T-helper 22 cell (primary cell): ENCODE measurements at regions not wholly inside any gene's neighbourhood (a gene's known extent, or its start where the extent isn't known, plus 50 kb on each side); places are given as distances from the start of the nearest gene placed in this dataset.

Experiments used
- DNase-seq: peaks from one replicate; pipeline ENCODE4 v3.0.0-alpha.2; 2020; ENCODE audit warnings: low read depth

DNA sequence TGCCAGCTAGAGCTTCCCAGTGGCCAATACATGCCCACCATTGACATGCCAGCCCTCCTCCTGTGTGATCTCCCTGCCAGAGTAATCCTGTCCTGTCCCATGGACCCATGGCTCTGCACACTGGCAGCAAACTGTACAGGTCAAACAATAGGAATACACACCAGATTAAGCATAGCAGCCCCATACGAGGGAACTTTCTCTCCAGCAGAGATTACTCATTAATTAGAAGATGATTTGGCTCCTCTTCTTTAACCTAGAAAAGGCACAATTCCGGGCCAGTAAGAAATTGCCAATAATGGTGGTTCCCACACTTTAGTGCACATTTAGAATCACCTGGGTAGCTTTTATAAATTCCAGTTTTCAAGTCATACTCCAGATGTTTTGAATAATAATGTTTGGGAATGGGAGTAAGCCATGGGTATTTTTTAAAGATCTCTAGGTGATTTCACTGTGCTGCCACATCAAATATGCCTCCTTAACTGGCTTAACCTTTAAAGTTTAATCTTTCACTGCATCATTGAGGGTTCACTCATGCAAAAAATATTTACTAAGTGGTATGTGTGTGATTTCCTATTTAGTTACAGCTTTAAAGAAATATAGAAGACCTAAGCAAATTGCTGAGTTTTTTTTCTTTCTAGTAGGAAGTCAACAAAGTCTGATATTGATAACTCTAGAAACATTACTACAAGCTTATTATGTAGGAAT lies 277.6 kb upstream of the NWD2 start:
- DNase-seq = no peak

DNA sequence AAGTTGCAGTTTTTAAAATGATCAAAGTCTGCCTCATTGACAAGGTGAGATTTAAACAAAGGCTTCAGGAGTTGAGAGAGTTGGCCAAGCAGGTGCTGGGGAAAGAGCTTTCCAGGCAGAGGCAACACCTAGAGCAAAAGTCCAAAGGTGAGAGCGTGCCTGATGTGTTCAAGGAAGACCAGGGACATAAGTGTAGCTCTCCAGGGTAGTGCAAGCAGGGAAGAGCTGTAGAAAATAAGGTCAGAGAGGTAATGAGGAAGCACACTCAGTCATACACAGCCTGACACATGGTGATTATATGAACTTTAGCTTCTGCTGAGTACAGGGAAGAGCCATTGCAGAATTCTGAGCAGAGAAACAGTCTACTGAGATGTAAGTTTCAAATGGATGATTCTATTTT lies 265.0 kb upstream of the NWD2 start:
- no peak for DNase-seq

DNA sequence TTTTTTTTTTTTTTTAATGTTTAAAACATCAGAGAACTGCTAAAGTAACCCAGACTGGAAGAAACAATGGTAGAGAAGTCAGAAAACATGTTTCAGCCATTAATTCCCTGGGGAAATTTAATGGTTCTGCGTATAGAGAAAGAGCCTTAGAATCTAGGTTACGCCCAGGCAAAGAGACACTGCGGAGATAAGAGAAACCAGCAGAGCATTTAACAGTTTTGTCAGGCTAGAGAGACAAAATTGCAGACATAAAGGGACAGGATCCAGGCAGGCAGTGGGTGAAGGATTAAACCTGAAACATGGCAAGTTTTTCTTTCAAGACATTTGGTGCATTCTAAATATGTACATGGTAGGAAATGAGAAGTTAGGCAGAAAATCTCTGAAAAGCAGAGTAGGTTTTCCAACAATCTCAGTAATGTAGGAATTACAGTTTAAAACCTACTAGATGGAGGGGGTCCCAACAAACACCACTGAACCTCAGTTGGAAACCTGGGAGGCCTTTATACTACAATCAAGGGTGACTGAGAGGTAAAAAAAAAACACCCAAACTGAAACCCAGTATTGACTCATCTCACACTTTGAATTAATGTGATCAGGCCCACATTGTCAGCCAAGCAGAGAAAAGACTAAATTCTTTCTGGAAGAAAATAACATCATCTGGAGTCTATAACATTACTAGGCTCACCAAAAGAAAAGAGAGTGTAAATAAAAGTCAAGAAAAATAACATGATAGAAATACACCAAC lies 254.2 kb upstream of the NWD2 start:
- DNase-seq = no peak

DNA sequence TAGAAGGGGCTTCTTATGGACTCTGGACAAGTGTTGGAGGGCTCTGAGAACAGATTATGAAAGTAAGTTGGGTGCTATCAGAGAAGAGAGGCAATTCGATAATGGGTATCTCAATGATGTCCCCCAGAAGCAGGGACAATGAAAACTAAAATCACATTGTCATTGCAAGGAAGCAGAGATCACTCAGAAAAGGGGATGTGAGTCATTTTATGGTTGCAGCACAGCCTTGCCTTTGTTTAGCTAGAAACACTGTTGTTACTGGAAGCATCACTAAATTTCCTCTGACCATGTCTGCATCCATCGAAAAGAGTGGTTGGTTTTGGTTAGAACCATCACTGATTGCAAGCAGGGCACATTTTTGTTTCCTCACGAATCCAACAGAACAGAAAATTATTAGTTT lies 246.8 kb upstream of the NWD2 start:
- no peak for DNase-seq

DNA sequence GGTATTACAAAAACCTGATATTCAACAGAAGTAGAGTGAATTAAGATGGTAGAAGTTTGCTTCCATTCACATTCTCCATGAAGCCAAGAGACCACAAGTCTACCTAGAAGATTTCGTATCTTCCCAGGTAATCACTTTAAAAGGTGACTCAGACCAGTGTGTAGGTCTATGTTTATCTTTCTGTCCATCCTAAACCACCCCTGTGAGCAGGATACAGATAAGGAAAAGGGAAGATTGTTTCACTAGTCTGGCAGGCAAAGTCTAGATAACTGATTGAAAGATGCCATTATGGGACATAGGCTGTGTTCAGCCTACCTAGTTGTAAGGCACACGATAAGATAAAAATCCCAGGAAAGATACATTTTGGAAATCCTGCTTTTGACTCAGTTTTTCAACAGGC lies 244.3 kb upstream of the NWD2 start:
- DNase-seq = no peak

DNA sequence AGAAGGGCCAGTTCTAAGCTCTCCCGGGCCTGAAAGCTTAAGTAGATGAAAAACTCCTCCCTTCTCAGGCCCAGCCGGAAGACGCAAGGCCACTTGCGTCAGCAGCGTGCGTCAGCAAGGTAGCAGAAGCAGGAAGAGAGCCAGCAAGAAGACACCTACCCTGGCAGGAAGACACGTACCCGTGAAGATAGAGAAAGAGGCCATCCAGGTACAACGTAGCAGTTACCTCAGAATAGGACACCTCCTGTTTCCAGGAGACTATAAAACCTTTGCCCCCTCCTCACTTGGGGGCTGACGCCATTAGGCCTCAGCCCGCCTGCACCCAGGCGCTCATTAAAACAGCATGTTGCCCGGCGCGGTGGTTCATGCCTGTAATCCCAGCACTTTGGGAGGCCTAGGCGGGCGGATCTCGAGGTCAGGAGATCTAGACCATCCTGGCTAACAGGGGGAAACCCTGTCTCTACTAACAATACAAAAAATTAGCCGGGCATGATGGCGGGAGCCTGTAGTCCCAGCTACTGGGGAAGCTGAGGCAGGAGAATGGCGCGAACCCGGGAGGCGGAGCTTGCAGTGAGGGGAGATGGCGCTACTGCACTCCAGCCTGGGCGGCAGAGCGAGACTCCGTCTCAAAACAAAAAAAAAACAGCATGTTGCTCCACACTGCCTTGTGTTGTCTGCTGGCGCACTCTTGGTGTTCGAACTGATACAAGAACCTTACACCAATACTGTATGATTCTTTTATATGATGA lies 242.7 kb upstream of the NWD2 start:
- DNase-seq = no peak

DNA sequence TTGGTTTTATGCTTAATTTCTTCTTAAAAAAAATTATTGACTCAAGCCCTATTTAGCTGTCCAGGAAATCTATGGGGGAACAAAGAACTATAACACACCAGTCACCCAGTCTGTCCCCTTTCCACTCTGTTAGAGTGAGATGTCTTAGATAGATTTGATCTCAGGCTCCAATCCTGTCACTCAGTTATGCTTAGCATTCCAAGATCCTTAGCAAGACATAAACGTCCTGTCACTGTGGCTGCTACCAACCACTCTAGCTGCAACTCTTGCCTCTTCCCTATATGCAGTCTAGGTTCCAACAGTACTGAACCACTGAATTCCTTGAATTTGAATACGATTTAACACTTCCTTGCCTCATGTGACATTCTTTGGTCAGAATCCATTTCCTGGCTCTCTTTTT lies 241.9 kb upstream of the NWD2 start:
- DNase-seq = no peak

DNA sequence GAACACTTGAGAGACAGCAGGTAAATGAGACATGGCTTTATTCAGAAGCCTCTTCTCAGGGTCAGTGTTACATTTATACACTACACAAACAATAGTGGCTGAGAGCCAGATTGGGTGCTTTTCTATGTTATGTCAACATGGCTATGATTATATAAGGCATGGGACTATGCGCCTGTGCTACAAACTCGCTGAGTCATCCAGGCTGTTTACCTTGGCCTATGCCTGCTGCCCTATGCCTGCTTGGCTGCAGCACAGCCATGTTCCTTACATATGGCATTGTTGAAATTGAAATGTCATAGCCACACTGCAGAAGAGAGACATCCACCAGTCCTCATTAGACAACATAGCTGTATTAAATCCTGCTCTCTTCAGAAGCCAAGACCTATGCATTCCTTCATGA lies 236.3 kb upstream of the NWD2 start:
- no peak for DNase-seq

DNA sequence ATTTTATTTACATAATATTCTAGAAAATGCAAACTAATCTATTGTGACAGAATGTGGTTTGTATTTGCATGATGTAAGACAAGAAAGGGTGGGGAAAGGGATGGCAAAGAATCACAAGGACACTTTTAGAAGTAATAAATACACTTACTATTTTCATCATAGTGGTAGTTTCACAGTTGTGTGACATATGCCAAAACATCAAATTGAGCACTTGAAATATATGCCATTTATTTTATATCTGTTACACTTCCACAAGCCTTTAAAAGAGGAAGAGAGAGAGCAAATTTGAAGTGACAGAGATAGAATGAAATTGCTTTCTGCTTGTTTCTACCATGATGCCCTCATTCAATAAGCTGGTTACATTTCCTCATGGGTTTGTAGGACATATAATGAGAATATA lies 230.0 kb upstream of the NWD2 start:
- no peak for DNase-seq

DNA sequence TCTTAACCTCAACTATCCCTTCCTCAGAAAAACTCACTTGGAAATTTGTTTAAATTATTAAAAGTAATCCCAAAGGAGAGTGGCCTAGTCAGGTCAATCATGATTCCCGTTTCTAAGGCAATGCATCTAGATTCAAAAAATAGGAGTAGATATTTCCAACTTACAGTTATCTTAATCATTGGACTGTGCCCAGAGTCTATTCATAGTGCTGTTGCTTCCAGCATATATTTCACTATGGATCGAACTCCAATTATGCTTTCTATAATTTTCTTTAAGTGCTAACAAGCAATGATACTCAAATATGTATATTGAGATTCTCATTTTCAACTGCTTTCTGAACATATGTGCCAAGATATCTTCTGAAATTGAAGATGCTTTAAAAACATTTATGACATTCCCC lies 229.2 kb upstream of the NWD2 start:
- no peak for DNase-seq

DNA sequence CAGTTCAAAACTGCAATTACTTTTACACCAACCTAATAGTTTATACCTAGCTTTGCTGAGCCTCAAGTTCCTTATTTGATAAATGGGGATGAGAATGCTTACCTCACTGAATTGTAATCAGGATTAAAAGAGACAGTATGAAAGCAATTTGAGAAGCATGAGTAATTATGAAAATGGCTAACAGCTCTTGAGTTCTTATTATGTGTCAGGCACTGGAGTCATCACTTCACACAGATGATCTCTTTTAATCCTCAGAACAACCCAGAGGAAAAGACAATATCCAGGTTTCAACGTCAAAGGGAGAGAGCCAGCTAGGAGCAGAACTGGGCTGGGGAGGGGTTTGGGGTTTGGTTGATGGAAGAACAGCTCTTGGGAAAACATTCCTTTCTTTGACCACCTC lies 221.0 kb upstream of the NWD2 start:
- no peak for DNase-seq

DNA sequence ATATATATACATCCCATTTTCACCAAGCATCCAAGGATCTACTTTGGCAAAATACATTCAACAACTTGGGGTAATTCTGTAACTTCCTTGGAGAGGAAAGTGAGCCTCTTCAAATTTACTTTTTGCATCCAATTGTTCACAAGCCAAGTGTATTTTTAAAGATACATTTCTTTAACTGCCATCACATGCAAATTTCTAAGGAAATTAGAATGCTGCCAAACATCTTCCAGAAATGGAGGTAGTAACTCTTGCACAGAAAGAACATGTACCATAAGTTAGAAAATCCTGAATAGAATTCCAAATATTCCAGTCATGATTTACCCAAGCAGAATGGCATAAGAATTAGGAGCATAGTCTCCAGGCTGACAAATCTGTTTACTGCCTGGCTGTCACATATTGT lies 220.5 kb upstream of the NWD2 start:
- no peak for DNase-seq

DNA sequence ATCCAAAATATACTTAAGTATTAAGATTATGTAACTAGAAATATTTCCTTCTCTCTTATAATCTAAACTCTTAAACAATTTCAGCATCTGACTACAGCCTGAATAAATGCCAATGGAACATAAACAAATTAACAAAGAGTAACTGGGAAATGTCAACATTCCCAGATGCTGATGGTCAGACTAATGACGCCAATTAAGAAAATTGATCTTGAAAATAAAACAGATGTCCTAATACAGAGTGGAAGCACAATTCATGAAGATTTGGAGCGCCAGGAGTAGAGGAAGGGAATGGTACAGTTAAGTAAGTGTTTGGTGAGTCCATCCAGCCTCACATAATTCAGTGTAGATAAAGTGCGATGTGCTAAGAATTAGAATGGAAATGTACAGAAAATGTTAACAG lies 203.7 kb upstream of the NWD2 start:
- no peak for DNase-seq

DNA sequence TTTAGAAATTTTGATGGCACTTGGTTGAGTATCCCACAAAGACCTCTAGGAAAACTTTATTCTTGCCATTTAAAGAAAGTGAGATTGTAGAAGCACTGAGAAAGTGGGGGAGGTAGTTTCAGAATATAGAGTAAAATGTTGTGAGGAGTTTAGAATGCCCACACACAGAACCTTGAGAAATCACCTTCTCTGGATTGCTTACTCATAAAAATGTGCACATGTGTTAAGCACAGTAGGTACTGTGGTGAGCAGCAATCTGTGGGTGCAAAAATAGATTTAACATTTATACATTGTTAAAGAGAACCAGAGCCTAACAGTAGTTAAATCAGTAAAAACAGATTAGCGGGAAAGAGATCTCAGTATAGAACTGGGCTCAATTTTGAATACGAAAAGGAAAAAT lies 201.2 kb upstream of the NWD2 start:
- no peak for DNase-seq

DNA sequence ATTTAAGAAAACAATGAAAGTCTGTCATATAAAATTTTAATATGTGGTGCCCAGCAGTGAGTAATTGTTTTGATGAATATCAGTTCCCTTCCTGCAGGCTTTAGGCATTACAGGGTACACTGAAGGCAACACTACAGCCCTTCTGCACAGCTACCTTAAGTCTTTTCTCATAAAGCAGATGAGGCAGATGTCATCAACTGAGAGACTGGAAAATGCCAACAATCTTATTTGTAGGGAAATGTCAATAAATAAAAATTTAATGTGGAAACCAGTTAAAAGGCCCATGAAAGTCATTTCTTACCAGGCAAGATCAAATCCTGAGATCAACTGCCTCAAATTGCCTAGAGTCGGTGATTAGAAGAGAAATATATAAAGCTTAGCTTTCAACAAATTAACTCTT lies 193.4 kb upstream of the NWD2 start:
- DNase-seq = no peak

DNA sequence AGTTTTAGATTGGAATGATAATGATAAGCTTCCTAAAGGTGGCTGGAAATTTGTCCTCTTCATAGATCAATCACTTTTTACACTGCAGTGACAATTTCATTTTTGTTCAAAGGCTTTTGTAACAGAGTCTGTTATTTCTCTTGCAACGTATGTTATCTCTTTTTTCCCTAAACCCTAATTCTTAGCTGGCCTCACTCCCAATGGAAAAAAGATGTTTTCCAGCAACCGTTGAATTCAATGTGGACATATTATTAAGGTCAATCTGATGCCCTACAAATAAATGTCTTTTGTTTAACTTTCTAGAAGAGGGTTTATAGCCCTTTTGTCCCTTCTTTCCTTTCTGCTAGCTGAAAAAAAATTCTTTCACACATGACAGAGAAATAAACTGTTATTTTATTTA lies 192.7 kb upstream of the NWD2 start:
- DNase-seq = no peak

DNA sequence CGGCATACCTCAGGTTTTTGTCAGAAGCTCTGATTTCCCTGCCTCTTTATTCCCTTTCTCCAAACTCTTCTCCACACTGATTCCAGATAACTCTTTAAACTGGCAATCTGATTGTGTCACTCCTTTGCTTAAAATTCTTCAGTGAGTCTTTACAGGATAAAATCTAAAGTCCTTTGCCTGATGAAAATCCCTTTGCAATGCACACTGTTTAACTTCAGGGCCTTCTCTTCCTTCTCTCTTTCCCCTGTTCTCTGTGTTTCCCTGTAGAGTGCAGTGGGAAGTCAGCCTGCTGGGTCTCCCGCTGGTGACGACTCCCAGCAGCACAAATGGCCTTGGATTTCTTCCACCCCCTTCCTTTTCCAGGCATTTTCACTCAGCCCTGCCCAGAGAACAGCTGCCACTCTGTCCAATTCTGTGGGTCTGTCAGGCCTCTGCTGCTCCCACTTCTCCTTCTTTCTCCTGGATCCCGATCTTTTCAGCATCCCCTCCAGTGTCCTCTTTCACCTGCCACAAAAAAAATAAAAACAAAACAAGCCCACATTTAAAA lies 189.9 kb upstream of the NWD2 start:
- no peak for DNase-seq

DNA sequence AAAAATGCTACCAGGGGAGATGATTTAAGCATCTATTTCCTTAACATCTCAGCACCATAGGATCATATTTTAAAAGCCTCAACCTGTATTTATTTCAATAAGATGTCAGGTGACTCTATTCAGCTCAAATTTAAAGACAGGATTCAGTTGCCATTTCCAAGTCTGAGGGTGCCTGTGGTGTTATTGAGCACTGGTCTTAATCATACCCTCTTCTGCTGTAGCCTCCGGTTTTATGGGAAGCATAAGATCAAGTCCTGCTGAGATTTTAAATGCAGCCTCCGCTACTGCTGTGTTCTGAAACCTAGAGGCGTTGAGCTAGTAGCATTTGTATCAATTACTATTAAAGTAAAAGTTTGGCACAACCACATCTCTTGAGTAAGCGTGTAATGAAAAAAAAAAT lies 185.7 kb upstream of the NWD2 start:
- DNase-seq = no peak

DNA sequence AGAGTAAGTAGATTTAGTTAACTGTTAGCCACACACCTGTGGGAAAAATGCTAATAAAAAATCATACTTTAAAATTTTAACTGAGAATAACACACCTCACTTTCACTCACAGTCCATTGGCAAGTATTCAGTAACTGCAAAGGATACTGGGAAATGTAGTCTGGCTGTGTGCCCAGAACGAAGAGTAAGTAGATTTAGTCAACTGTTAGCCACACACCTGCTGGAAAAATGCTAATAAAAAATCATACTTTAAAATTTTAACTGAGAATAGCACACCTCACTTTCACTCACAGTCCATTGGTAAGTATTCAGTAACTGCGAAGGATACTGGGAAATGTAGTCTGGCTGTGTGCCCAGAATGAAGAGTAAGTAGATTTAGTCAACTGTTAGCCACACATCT lies 178.4 kb upstream of the NWD2 start:
- DNase-seq = no peak

DNA sequence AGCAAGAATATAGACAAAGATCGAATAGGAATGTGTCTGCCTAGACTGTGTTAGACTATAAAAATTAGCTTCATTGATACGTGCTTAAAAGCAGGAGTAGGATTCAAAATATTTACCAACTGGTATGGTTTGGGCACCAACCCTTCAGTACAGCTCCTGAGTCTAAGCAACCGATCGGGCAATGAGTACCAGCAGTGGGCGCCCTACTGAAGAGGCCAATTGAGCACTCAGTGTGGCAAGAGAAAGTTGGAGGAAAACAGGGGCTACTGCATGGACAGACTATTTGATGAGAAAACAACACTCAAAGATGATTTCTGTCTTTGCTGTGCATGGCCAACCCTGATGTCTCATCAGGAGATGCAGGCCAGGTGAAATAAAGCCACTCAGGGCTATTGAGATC lies 176.0 kb upstream of the NWD2 start:
- DNase-seq = no peak

DNA sequence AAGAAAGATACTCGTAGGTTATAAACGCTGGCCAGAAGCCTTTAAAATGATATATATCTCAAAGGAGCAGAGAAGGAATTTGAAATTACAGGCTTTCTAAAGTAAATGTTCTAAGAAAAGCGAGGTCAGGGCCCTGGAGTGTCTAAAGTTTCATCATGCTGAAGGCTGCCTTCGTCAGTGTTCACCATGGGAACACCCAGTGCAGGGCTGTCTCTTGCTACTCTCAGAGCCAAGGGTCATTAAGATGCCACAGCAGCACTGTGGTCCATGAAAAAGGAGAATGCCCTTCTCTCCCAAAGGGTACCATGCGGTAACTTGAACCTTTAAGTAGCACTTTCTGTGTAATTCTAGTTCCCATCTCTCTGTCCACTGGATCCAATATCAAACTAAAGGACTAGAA lies 174.5 kb upstream of the NWD2 start:
- DNase-seq = no peak

DNA sequence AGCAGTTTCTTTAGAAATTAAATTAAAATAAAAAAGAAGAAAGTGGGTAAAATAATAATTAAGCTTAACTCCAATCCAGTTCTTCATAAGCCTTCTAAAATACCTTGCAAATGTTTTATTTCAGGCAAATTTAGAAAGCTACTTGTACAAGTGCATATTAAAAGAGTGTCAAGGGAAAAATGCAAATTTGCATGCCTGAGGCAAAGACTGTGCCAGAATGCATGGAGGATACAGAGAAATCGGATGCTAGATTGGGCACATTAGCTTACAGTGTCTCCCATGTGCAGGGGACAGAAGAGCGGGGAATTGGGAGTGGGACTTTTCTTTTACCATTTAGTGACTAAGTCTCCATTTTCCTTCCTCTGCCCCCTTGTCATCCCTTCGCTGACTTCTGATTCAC lies 173.0 kb upstream of the NWD2 start:
- no peak for DNase-seq

DNA sequence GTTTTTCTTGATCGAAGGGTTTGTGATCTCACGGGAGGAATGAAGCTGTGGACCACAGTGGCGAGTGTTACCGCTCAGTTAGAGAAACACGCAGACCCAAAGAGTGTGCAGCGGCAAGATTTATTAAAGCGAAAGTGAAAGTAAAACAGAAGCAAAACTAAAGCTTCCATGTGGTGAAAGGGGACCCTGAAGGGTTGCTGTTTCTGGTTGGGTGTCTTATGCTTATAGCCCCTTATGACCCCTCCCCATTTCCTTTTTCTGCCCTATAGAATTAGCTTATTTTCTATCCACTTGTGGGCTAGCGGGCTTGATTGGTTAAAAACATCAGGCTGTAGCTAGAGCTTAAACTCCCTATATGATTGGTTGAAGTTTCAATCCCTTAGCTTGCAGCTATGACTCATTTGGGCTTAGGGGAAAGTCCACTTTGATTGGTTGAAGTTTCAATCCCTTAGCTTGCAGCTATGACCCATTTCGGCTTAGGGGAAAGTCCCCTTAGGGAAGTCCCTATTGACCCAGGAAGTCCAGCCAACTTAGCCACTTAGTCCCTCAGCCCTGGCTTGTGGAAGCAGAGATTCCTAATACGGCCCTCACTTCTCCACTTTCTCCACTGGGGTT lies 171.2 kb upstream of the NWD2 start:
- DNase-seq = no peak
